ENCODE measurements at regions not wholly inside any gene's neighbourhood (a gene's known extent, or its start where the extent isn't known, plus 50 kb on each side); places are given as distances from the start of the nearest gene placed in this dataset.

DNA sequence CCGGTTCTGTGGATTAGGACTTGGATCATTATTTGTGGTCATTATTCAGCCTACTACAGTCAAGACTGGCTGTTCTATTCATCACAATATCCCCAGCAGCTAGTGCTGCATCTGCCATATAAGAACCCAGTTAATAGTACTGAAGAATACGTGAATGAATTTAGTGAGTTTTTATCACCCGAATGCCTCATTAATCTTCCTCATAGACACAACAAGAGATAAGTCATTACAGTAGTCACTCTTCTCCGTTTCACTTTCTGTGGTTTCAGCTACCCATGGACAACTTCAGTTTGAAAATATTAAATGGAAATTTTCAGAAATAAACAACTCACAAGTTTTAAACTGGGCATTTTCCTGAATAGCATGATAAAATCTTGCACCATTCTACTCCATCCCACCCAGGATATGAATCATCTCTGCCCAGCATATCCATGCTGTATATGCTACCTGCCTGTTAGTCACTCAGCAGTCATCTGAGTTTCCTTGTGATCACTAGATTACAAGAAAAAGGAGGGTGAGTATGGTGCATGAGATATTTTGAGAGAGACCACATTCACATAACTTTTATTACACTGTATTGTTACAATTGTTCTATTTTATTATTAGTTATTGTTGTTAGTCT, 363.7 kb upstream of the CHAC2 start:
- H3K9me3 ChIP-seq (ENCODE audit: control insufficient read depth in 2 of 2, insufficient read depth in 1 of 2, low read length in 1 of 2) = no peaks in the 10 kb centered on the region
- 89% methylated on average over 4 of the region's 4 CpGs for WGBS
- no peak for DNase-seq (ENCODE audit: low read depth in 6 of 9, low spot score in 9 of 9)
- no peaks in the 10 kb centered on the region for H3K27me3 ChIP-seq (ENCODE audit: control insufficient read depth in 2 of 2, insufficient read depth in 1 of 2, low read length in 1 of 2)
- H3K36me3 ChIP-seq (ENCODE audit: control insufficient read depth in 2 of 2, insufficient read depth in 2 of 2, low read length in 1 of 2) = no peaks in the 10 kb centered on the region
- no peak overlapping the region for H3K27ac ChIP-seq (ENCODE audit: low read depth in 1 of 2, low read length in 1 of 2)
- no peaks in the 10 kb centered on the region for H3K4me1 ChIP-seq (ENCODE audit: control insufficient read depth in 2 of 2, insufficient read depth in 2 of 2, low read length in 2 of 2)
- no peak overlapping the region for H3K4me3 ChIP-seq (ENCODE audit: low read length in 2 of 2)

DNA sequence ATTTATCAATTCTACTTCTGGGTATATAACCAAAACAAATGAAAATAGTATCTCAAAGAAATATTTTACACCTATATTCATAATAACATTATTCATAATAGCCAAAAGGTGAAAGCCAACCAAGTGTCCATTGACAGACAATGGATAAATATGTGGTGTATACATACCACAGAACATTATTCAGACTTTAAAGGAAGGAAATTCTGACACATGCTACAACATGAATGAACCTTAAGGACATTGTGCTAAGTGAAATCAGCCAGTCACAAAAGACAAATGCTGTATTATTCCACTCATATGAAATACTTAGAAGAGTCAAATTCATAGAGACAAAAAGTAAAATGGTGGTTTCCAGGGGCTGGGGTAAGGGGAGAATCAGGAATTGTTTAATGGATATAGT, 370.5 kb upstream of the CHAC2 start:
- no peaks in the 10 kb centered on the region for H3K9me3 ChIP-seq (ENCODE audit: control insufficient read depth in 2 of 2, insufficient read depth in 1 of 2, low read length in 1 of 2)
- H3K27me3 ChIP-seq (ENCODE audit: control insufficient read depth in 2 of 2, insufficient read depth in 1 of 2, low read length in 1 of 2) = no peaks in the 10 kb centered on the region
- H3K4me3 ChIP-seq (ENCODE audit: low read length in 2 of 2) = no peak overlapping the region
- no peaks in the 10 kb centered on the region for H3K4me1 ChIP-seq (ENCODE audit: control insufficient read depth in 2 of 2, insufficient read depth in 2 of 2, low read length in 2 of 2)
- H3K27ac ChIP-seq (ENCODE audit: low read depth in 1 of 2, low read length in 1 of 2) = no peak overlapping the region
- H3K36me3 ChIP-seq (ENCODE audit: control insufficient read depth in 2 of 2, insufficient read depth in 2 of 2, low read length in 1 of 2) = no peaks in the 10 kb centered on the region
- no peak for DNase-seq (ENCODE audit: low read depth in 6 of 9, low spot score in 9 of 9)

GRCh38 chr2:53381271-53381670, 386.3 kb upstream of the CHAC2 start:
- H3K9me3 ChIP-seq (ENCODE audit: control insufficient read depth in 2 of 2, insufficient read depth in 1 of 2, low read length in 1 of 2) = no peaks in the 10 kb centered on the region
- H3K27ac ChIP-seq (ENCODE audit: low read depth in 1 of 2, low read length in 1 of 2) = no peak overlapping the region
- no peaks in the 10 kb centered on the region for H3K36me3 ChIP-seq (ENCODE audit: control insufficient read depth in 2 of 2, insufficient read depth in 2 of 2, low read length in 1 of 2)
- no peak overlapping the region for H3K4me3 ChIP-seq (ENCODE audit: low read length in 2 of 2)
- H3K27me3 ChIP-seq (ENCODE audit: control insufficient read depth in 2 of 2, insufficient read depth in 1 of 2, low read length in 1 of 2) = no peaks in the 10 kb centered on the region
- no peak for DNase-seq (ENCODE audit: low read depth in 6 of 9, low spot score in 9 of 9)
- H3K4me1 ChIP-seq (ENCODE audit: control insufficient read depth in 2 of 2, insufficient read depth in 2 of 2, low read length in 2 of 2) = no peaks in the 10 kb centered on the region

DNA sequence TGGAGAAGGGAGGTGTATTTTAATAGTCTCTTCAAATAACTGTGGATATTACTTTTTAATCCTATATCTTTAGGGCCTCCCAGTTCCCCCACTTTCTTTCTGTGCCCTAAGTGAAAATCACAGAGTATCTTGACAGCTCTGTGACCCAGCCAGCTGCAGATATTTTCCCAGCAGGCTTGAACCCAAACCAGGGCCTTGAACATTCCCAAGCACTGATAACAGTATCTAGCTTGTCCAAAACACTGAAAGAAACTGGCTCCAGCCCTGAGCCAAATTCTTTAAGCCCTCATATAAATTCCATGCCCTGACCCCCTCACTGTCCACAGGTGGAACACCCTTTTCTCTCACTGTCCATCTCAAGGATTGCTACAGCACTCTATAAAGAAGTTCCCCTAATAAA, 388.1 kb upstream of the CHAC2 start:
- Histone ChIP-seq H3K4me1 (ENCODE audit: control insufficient read depth in 2 of 2, insufficient read depth in 2 of 2, low read length in 2 of 2) (no peaks in the 10 kb centered on the region), H3K4me3 (ENCODE audit: low read length in 2 of 2) (no peak overlapping the region), H3K27me3 (ENCODE audit: control insufficient read depth in 2 of 2, insufficient read depth in 1 of 2, low read length in 1 of 2) (no peaks in the 10 kb centered on the region), H3K36me3 (ENCODE audit: control insufficient read depth in 2 of 2, insufficient read depth in 2 of 2, low read length in 1 of 2) (no peaks in the 10 kb centered on the region), H3K9me3 (ENCODE audit: control insufficient read depth in 2 of 2, insufficient read depth in 1 of 2, low read length in 1 of 2) (no peaks in the 10 kb centered on the region), H3K27ac (ENCODE audit: low read depth in 1 of 2, low read length in 1 of 2) (no peak overlapping the region)
- no peak for DNase-seq (ENCODE audit: low read depth in 6 of 9, low spot score in 9 of 9)

DNA sequence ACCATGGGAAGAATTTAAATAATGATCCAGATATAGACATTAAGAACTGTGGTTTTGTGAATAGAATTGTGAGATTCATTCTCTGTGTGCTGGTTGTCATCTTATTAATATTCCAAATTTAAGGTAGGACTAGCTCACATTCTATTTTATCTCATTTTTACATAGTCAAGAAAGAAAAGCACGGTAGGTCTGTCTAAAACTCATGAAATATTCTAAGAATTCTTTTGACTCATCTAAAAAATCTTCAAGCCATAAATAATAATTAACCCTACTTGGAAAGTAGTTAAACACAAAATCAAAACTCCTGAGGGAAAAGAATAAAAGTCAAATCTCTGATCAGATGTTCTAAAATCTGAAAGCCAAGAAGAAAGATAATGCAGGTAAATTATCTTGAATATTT, 388.8 kb upstream of the CHAC2 start:
- Histone ChIP-seq H3K4me3 (ENCODE audit: low read length in 2 of 2) (no peak overlapping the region), H3K4me1 (ENCODE audit: control insufficient read depth in 2 of 2, insufficient read depth in 2 of 2, low read length in 2 of 2) (no peaks in the 10 kb centered on the region), H3K9me3 (ENCODE audit: control insufficient read depth in 2 of 2, insufficient read depth in 1 of 2, low read length in 1 of 2) (no peaks in the 10 kb centered on the region), H3K27me3 (ENCODE audit: control insufficient read depth in 2 of 2, insufficient read depth in 1 of 2, low read length in 1 of 2) (no peaks in the 10 kb centered on the region), H3K36me3 (ENCODE audit: control insufficient read depth in 2 of 2, insufficient read depth in 2 of 2, low read length in 1 of 2) (no peaks in the 10 kb centered on the region), H3K27ac (ENCODE audit: low read depth in 1 of 2, low read length in 1 of 2) (no peak overlapping the region)
- DNase-seq (ENCODE audit: low read depth in 6 of 9, low spot score in 9 of 9) = no peak
- WGBS = 93% methylated on average over 1 of the region's 1 CpG

- H3K27ac ChIP-seq (ENCODE audit: low read depth in 1 of 2, low read length in 1 of 2) = no peak overlapping the region
- no peaks in the 10 kb centered on the region for H3K27me3 ChIP-seq (ENCODE audit: control insufficient read depth in 2 of 2, insufficient read depth in 1 of 2, low read length in 1 of 2)
- H3K4me1 ChIP-seq (ENCODE audit: control insufficient read depth in 2 of 2, insufficient read depth in 2 of 2, low read length in 2 of 2) = no peaks in the 10 kb centered on the region
- H3K36me3 ChIP-seq (ENCODE audit: control insufficient read depth in 2 of 2, insufficient read depth in 2 of 2, low read length in 1 of 2) = no peaks in the 10 kb centered on the region
- WGBS = 99% methylated on average over 1 of the region's 1 CpG
- no peak for DNase-seq (ENCODE audit: low read depth in 6 of 9, low spot score in 9 of 9)
- H3K4me3 ChIP-seq (ENCODE audit: low read length in 2 of 2) = no peak overlapping the region
- no peaks in the 10 kb centered on the region for H3K9me3 ChIP-seq (ENCODE audit: control insufficient read depth in 2 of 2, insufficient read depth in 1 of 2, low read length in 1 of 2)
These were observed 394.5 kb upstream of the CHAC2 start for GRCh38 chr2:53373126-53373525.

DNA sequence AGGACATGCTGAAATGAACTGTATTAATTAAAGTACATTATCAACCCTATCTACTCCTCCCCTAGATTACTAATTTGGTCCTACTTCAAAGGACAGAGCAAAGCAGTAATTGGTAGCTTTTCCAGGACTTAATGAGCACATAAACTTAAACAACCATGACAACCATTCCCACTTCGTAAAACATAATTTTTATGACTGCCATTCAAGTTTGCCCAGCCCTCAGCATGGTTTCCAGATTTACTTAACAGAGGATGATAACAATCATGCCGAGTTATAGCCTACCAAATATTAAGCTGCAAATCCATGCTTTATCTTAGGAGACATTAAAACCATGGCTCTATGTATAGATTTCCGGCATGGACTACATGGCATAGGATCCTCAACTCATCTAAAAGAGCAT, 401.1 kb upstream of the CHAC2 start:
- no peak overlapping the region for H3K27ac ChIP-seq (ENCODE audit: low read depth in 1 of 2, low read length in 1 of 2)
- no peaks in the 10 kb centered on the region for H3K36me3 ChIP-seq (ENCODE audit: control insufficient read depth in 2 of 2, insufficient read depth in 2 of 2, low read length in 1 of 2)
- 93% methylated on average over 3 of the region's 3 CpGs for WGBS
- H3K9me3 ChIP-seq (ENCODE audit: control insufficient read depth in 2 of 2, insufficient read depth in 1 of 2, low read length in 1 of 2) = no peaks in the 10 kb centered on the region
- no peaks in the 10 kb centered on the region for H3K4me1 ChIP-seq (ENCODE audit: control insufficient read depth in 2 of 2, insufficient read depth in 2 of 2, low read length in 2 of 2)
- H3K4me3 ChIP-seq (ENCODE audit: low read length in 2 of 2) = no peak overlapping the region
- no peaks in the 10 kb centered on the region for H3K27me3 ChIP-seq (ENCODE audit: control insufficient read depth in 2 of 2, insufficient read depth in 1 of 2, low read length in 1 of 2)
- DNase-seq (ENCODE audit: low read depth in 6 of 9, low spot score in 9 of 9) = no peak

DNA sequence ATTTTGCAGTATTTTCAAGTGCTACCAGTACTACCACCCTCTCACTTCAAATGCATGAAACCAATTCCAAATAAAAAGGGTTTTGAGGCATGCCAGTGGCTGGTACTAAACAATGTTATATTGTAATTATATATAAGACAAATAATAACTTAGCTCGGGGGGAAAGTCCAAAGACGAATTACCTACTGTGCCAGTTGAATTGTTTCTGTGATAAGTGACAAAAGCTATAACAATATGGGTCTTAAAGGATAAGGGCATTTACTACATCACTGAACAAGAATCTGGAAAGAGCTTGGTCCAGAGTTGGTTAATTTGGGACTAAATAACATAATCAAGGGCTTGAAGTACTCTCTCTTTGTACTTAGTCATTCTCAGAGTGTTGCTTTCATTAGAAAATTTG, 404.7 kb upstream of the CHAC2 start:
- Histone ChIP-seq H3K9me3 (ENCODE audit: control insufficient read depth in 2 of 2, insufficient read depth in 1 of 2, low read length in 1 of 2) (no peaks in the 10 kb centered on the region), H3K4me3 (ENCODE audit: low read length in 2 of 2) (no peak overlapping the region), H3K27me3 (ENCODE audit: control insufficient read depth in 2 of 2, insufficient read depth in 1 of 2, low read length in 1 of 2) (no peaks in the 10 kb centered on the region), H3K27ac (ENCODE audit: low read depth in 1 of 2, low read length in 1 of 2) (no peak overlapping the region), H3K36me3 (ENCODE audit: control insufficient read depth in 2 of 2, insufficient read depth in 2 of 2, low read length in 1 of 2) (no peaks in the 10 kb centered on the region), H3K4me1 (ENCODE audit: control insufficient read depth in 2 of 2, insufficient read depth in 2 of 2, low read length in 2 of 2) (no peaks in the 10 kb centered on the region)
- WGBS = 93% methylated on average over 2 of the region's 2 CpGs
- no peak for DNase-seq (ENCODE audit: low read depth in 6 of 9, low spot score in 9 of 9)

- no peak for DNase-seq (ENCODE audit: low read depth in 6 of 9, low spot score in 9 of 9)
- H3K27ac ChIP-seq (ENCODE audit: low read depth in 1 of 2, low read length in 1 of 2) = no peak overlapping the region
- H3K9me3 ChIP-seq (ENCODE audit: control insufficient read depth in 2 of 2, insufficient read depth in 1 of 2, low read length in 1 of 2) = peaks cover 0 to 13% of the 10 kb centered on the region in 2 donors
- H3K36me3 ChIP-seq (ENCODE audit: control insufficient read depth in 2 of 2, insufficient read depth in 2 of 2, low read length in 1 of 2) = no peaks in the 10 kb centered on the region
- no peaks in the 10 kb centered on the region for H3K27me3 ChIP-seq (ENCODE audit: control insufficient read depth in 2 of 2, insufficient read depth in 1 of 2, low read length in 1 of 2)
- no peaks in the 10 kb centered on the region for H3K4me1 ChIP-seq (ENCODE audit: control insufficient read depth in 2 of 2, insufficient read depth in 2 of 2, low read length in 2 of 2)
- WGBS = 98% methylated on average over 26 of the region's 26 CpGs
- H3K4me3 ChIP-seq (ENCODE audit: low read length in 2 of 2) = no peak overlapping the region
These were observed 411.2 kb upstream of the CHAC2 start for GRCh38 chr2:53356291-53356905.
